HepG2 (cell line): ENCODE measurements at regions not wholly inside any gene's neighbourhood (a gene's known extent, or its start where the extent isn't known, plus 50 kb on each side); places are given as distances from the start of the nearest gene placed in this dataset.

ENCODE experiments used
- ATAC-seq: fragments of 200-7000 bp; cut with Tn5 transposase; 3 replicates; pipeline ENCODE4 v1.9.1; 2020; ENCODE audit warnings: mild to moderate bottlenecking, moderate library complexity
- BruUV-seq: library from RNA; stranded (reverse); fragments of 400-500 nt; replicated peaks from 2 replicates; lab custom pipeline; 2021; lab: Mats Ljungman, UMichigan
- CTCF ChIA-PET: fragments of 300-600 bp; formaldehyde crosslinking; extraction: SDS; loops from one replicate; lab custom pipeline; 2021; ENCODE audit warnings: low total read pairs, inconsistent platforms, low intra/inter-chr PET ratio; lab: Yijun Ruan, JAX
- POLR2A ChIA-PET: fragments of 350-600 bp; sonication (Branson Sonifier 250); formaldehyde crosslinking; loops from one replicate; lab custom pipeline; 2020; ENCODE audit warnings: antibody characterized with exemption, inconsistent platforms; lab: Yijun Ruan, JAX
- DNase-seq: peaks from one replicate; pipeline ENCODE4 v3.0.0-alpha.2; 2015; ENCODE audit warnings: low spot score
- FAIRE-seq: peaks from 3 replicates; lab custom pipeline; 2011; peaks lifted over from hg19 to GRCh38; lab: Jason Lieb, UNC
- H2AFZ ChIP-seq: one replicate; pipeline ENCODE4 v1.6.1; 2011; ENCODE audit warnings: low read length, inconsistent platforms
- H3K27ac ChIP-seq: fragments of 300-600 bp; 3 replicates; pipeline ENCODE4 v1.8.0; 2011; ENCODE audit warnings: mixed run types, mild to moderate bottlenecking, mixed read lengths, low read length, inconsistent platforms; ENCODE audit not compliant: insufficient read depth; ENCODE audit errors: extremely low read length
- H3K27me3 ChIP-seq, 2 experiments: fragments of 200-600 bp in 1 of 2; 2 replicates in 1 of 2; 3 replicates in 1 of 2; pipeline versions ENCODE4 v1.6.0 to v1.8.0; 2011; ENCODE audit warnings: low read length in 2 of 2, mild to moderate bottlenecking in 2 of 2, moderate library complexity in 2 of 2, inconsistent platforms in 1 of 2; ENCODE audit not compliant: insufficient read depth in 2 of 2, control insufficient read depth in 1 of 2
- H3K36me3 ChIP-seq, 2 experiments: fragments of 200-600 bp in 1 of 2; replicated peaks in 1 of 2; 2 replicates in 1 of 2; 3 replicates in 1 of 2; pipeline versions ENCODE4 v1.5.1 to v1.8.0; 2011; ENCODE audit warnings: low read length in 2 of 2, inconsistent platforms in 1 of 2; ENCODE audit not compliant: insufficient read depth in 2 of 2, control insufficient read depth in 1 of 2
- H3K4me1 ChIP-seq: 2 replicates; pipeline ENCODE4 v1.5.1; 2012; ENCODE audit warnings: low read length, inconsistent platforms; ENCODE audit not compliant: insufficient read depth
- H3K4me2 ChIP-seq: 2 replicates; pipeline ENCODE4 v1.6.0; 2011; ENCODE audit warnings: low read depth, low read length, inconsistent platforms
- H3K4me3 ChIP-seq, 3 experiments: fragments of 200-600 bp in 1 of 3; sonication (generic), shearing (Covaris generic) in 1 of 3; replicated peaks in 1 of 3; 2 replicates each; pipeline ENCODE4 v1.5.1; 2011 to 2016; ENCODE audit warnings: low read length in 3 of 3, inconsistent platforms in 2 of 3, low read depth in 2 of 3, mild to moderate bottlenecking in 2 of 3, control low read depth in 1 of 3, mixed read lengths in 1 of 3; ENCODE audit not compliant: insufficient read depth in 1 of 3
- H3K79me2 ChIP-seq: one replicate; pipeline ENCODE4 v1.6.1; 2011; ENCODE audit warnings: low read length, inconsistent platforms; ENCODE audit not compliant: insufficient read depth
- H3K9ac ChIP-seq: 2 replicates; pipeline ENCODE4 v1.6.0; 2011; ENCODE audit warnings: mild to moderate bottlenecking, low read depth, low read length, inconsistent platforms; ENCODE audit not compliant: insufficient read depth
- H3K9me3 ChIP-seq: 2 replicates; pipeline ENCODE4 v1.5.1; 2012; ENCODE audit warnings: mild to moderate bottlenecking, low read length
- H4K20me1 ChIP-seq: 2 replicates; pipeline ENCODE4 v1.6.0; 2011; ENCODE audit warnings: inconsistent platforms, mild to moderate bottlenecking, low read length, moderate library complexity; ENCODE audit not compliant: insufficient read depth
- GPN1 ChIP-seq: sonication (generic); formaldehyde crosslinking; IDR thresholded peaks from 2 replicates; pipeline ENCODE4 v1.5.1; 2020; ENCODE audit warnings: missing genetic modification reagents, borderline replicate concordance
- HNRNPK ChIP-seq: fragments of 200-400 bp; formaldehyde crosslinking; IDR thresholded peaks from 2 replicates; pipeline ENCODE4 v1.6.1; 2018; ENCODE audit warnings: low read length, low read depth, moderate library complexity, mild to moderate bottlenecking; ENCODE audit not compliant: poor library complexity, severe bottlenecking
- NONO ChIP-seq, 2 experiments: fragments of 450-650 bp in 1 of 2; sonication (generic) in 1 of 2; formaldehyde crosslinking in 1 of 2; IDR thresholded peaks in 1 of 2; conservative IDR thresholded peaks in 1 of 2; 2 replicates each; pipeline versions ENCODE4 v1.6.1 to v1.8.0; 2017 to 2022; ENCODE audit warnings: mild to moderate bottlenecking in 1 of 2, missing genetic modification reagents in 1 of 2, moderate library complexity in 1 of 2
- THRA ChIP-seq: sonication (generic); formaldehyde crosslinking; IDR thresholded peaks from 2 replicates; pipeline ENCODE4 v1.4.0; 2020; ENCODE audit warnings: missing genetic modification reagents, borderline replicate concordance
- ZBTB1 ChIP-seq: sonication (generic); formaldehyde crosslinking; IDR thresholded peaks from 2 replicates; pipeline ENCODE4 v1.4.0; 2020; ENCODE audit warnings: missing genetic modification reagents, borderline replicate concordance
- ZFP36L1 ChIP-seq: sonication (generic); formaldehyde crosslinking; IDR thresholded peaks from 2 replicates; pipeline ENCODE4 v1.8.0; 2022; ENCODE audit warnings: mild to moderate bottlenecking, missing genetic modification reagents, moderate library complexity
- ZNF432 ChIP-seq: sonication (generic); formaldehyde crosslinking; IDR thresholded peaks from 2 replicates; pipeline ENCODE4 v1.5.0; 2020; ENCODE audit warnings: missing genetic modification reagents, mild to moderate bottlenecking, borderline replicate concordance
- ZNF629 ChIP-seq: sonication (generic); formaldehyde crosslinking; conservative IDR thresholded peaks from 2 replicates; pipeline ENCODE4 v1.5.0; 2020; ENCODE audit warnings: missing genetic modification reagents
- ZNF780A ChIP-seq: sonication (generic); formaldehyde crosslinking; IDR thresholded peaks from 2 replicates; pipeline ENCODE4 v1.8.0; 2022; ENCODE audit warnings: mild to moderate bottlenecking, missing genetic modification reagents, moderate library complexity
- ZNF891 ChIP-seq: sonication (generic); formaldehyde crosslinking; IDR thresholded peaks from 2 replicates; pipeline ENCODE4 v1.5.0; 2020; ENCODE audit warnings: mild to moderate bottlenecking, missing genetic modification reagents
- WGBS: methylation state at CpG from one replicate; pipeline ENCODE4 v1.1.6; 2017; ENCODE audit warnings: low lambda C conversion rate; 5-methylcytosine and 5-hydroxymethylcytosine counted together
- in situ Hi-C: cut with HindIII; loops from 2 replicates; pipeline ENCODE4 v1.10.0; 2017; ENCODE audit warnings: low pct_unique_long_range_greater_than_20kb; ENCODE audit not compliant: extremely low pct_ligation_motif_present
- intact Hi-C: fragments of 100-400 bp; cut with micrococcal nuclease; formaldehyde crosslinking; loops from one replicate; pipeline ENCODE4 v1.10.0; 2022; ENCODE audit not compliant: unreplicated experiment

- no peaks in the 10 kb centered on the region for H3K4me1 ChIP-seq
- H3K4me3 ChIP-seq: no peak overlapping the region
- POLR2A ChIA-PET: no interaction called here
- 2% methylated on average over 3 of the region's 3 CpGs for WGBS
- no peaks in the 10 kb centered on the region for H4K20me1 ChIP-seq
- no peaks in the 10 kb centered on the region for H3K9me3 ChIP-seq
- no peaks in the 10 kb centered on the region for H3K36me3 ChIP-seq
- H3K4me2 ChIP-seq: no peak overlapping the region
- TF ChIP-seq ZNF629 (CRISPR knock-in tag) (peak; percentile 54), ZNF891 (CRISPR knock-in tag) (no peak)
- in situ Hi-C loops: no loop called here
- H3K79me2 ChIP-seq: no peaks in the 10 kb centered on the region
- intact Hi-C loops: no loop called here
- peaks cover 2 to 42% of the 10 kb centered on the region in 2 experiments; a peak in 4 of 5 replicates for H3K27me3 ChIP-seq
- DNase-seq: no peak
- no peak for FAIRE-seq
- CTCF ChIA-PET: no interaction called here
- H3K9ac ChIP-seq: no peak overlapping the region
- H2AFZ ChIP-seq: no peak overlapping the region
- no TSS peak for BruUV-seq
- H3K27ac ChIP-seq: no peak overlapping the region
- ATAC-seq: no peak
Observed at GRCh38 chr12:130076126-130076525, 86.1 kb upstream of the FZD10 start.

GRCh38 chr12:130076752-130077151 is 85.5 kb upstream of the FZD10 start:
- Histone ChIP-seq H2AFZ (no peak overlapping the region), H3K27ac (no peak overlapping the region), H3K36me3 (no peaks in the 10 kb centered on the region), H3K79me2 (no peaks in the 10 kb centered on the region), H3K4me2 (no peak overlapping the region), H3K4me3 (no peak overlapping the region), H3K4me1 (no peaks in the 10 kb centered on the region), H3K9ac (no peak overlapping the region), H4K20me1 (no peaks in the 10 kb centered on the region), H3K27me3 (peaks cover 2 to 48% of the 10 kb centered on the region in 2 experiments; a peak in 4 of 5 replicates), H3K9me3 (no peaks in the 10 kb centered on the region)
- ChIA-PET CTCF (no interaction called here), POLR2A (no interaction called here)
- TF ChIP-seq ZFP36L1 (no peak), NONO (IDR thresholded peaks at IDR 0.05) (no peak), NONO (CRISPR knock-in tag; conservative IDR thresholded peaks at IDR 0.05) (no peak), ZNF432 (CRISPR knock-in tag) (no peak), ZNF780A (CRISPR knock-in tag) (no peak), THRA (no peak), ZBTB1 (CRISPR knock-in tag) (no peak), GPN1 (CRISPR knock-in tag) (no peak), HNRNPK (no peak)
- ATAC-seq: no peak
- FAIRE-seq: no peak
- no peak for DNase-seq
- in situ Hi-C loops: no loop called here
- intact Hi-C loops: no loop called here
- WGBS: 4% methylated on average over 5 of the region's 5 CpGs
- no TSS peak for BruUV-seq
